B cell (primary cell): ENCODE measurements at regions not wholly inside any gene's neighbourhood (a gene's known extent, or its start where the extent isn't known, plus 50 kb on each side); places are given as distances from the start of the nearest gene placed in this dataset.

Experiments used
- EZH2 ChIP-seq: IDR thresholded peaks from 2 replicates; pipeline ENCODE4 v1.6.1; 2012; ENCODE audit warnings: borderline replicate concordance, low read depth, mild to moderate bottlenecking, moderate library complexity, low read length; ENCODE audit not compliant: insufficient read depth, poor library complexity, severe bottlenecking
- TF ChIP-seq, protein P1 (sequence below): fragments of 200-600 bp; IDR thresholded peaks from one replicate; pipeline ENCODE4 v1.8.0; 2022; ENCODE audit warnings: antibody characterized with exemption, mild to moderate bottlenecking

- TF ChIP-seq, protein P1, sequence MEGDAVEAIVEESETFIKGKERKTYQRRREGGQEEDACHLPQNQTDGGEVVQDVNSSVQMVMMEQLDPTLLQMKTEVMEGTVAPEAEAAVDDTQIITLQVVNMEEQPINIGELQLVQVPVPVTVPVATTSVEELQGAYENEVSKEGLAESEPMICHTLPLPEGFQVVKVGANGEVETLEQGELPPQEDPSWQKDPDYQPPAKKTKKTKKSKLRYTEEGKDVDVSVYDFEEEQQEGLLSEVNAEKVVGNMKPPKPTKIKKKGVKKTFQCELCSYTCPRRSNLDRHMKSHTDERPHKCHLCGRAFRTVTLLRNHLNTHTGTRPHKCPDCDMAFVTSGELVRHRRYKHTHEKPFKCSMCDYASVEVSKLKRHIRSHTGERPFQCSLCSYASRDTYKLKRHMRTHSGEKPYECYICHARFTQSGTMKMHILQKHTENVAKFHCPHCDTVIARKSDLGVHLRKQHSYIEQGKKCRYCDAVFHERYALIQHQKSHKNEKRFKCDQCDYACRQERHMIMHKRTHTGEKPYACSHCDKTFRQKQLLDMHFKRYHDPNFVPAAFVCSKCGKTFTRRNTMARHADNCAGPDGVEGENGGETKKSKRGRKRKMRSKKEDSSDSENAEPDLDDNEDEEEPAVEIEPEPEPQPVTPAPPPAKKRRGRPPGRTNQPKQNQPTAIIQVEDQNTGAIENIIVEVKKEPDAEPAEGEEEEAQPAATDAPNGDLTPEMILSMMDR: no peak
- TF ChIP-seq EZH2: no peak
Measured at GRCh38 chr12:102542816-102543440, 62.6 kb upstream of the IGF1 start.
